Stomach (tissue), 8 donors: ENCODE measurements at regions not wholly inside any gene's neighbourhood (a gene's known extent, or its start where the extent isn't known, plus 50 kb on each side); places are given as distances from the start of the nearest gene placed in this dataset.
"Not testable (repeated sequence)": the region's sequence is repeated elsewhere in the genome, so short reads cannot be mapped to it uniquely, and the experiment has no call there.

Experiments used
- DNase-seq, 2 donors: peaks; one replicate each; pipeline versions ENCODE4 v3.0.0 to v3.0.0-alpha.2; 2013 to 2019
- H3K27ac ChIP-seq, 5 donors: fragments of 200-600 bp in 4 of 5; sonication (generic) in 4 of 5; one replicate each; pipeline ENCODE4 v1.5.1; 2013 to 2019; ENCODE audit warnings: mild to moderate bottlenecking in 1 of 5, moderate library complexity in 1 of 5
- H3K27me3 ChIP-seq, 3 donors: fragments of 200-600 bp; sonication (generic); one replicate each; pipeline ENCODE4 v1.5.1; 2017 to 2019; ENCODE audit warnings: mixed run types in 1 of 3
- H3K36me3 ChIP-seq, 4 donors: fragments of 200-600 bp; sonication (generic); 1 replicate in 3 of 4; 2 replicates in 1 of 4; pipeline ENCODE4 v1.5.1; 2016 to 2019
- H3K4me1 ChIP-seq, 4 donors: fragments of 200-600 bp; sonication (generic); one replicate each; pipeline ENCODE4 v1.5.1; 2016 to 2019
- H3K4me3 ChIP-seq, 4 donors: fragments of 200-600 bp; sonication (generic) in 3 of 4; one replicate each; pipeline ENCODE4 v1.5.1; 2016 to 2019; ENCODE audit warnings: mild to moderate bottlenecking in 1 of 4
- H3K9me3 ChIP-seq, 4 donors: fragments of 200-600 bp; sonication (generic); one replicate each; pipeline ENCODE4 v1.5.1; 2016 to 2019
- EP300 ChIP-seq: sonication (generic); formaldehyde crosslinking; IDR thresholded peaks from one replicate; pipeline ENCODE4 v1.6.1; 2017; ENCODE audit warnings: antibody characterized with exemption
- POLR2A ChIP-seq, 4 donors: fragments of 450-650 bp; IDR thresholded peaks; one replicate each; pipeline ENCODE4 v1.6.1; 2016; ENCODE audit warnings: antibody characterized with exemption in 4 of 4, control low read depth in 2 of 4, mild to moderate bottlenecking in 1 of 4, moderate library complexity in 1 of 4
- POLR2AphosphoS5 ChIP-seq, 3 donors: sonication (generic); formaldehyde crosslinking; IDR thresholded peaks; one replicate each; pipeline ENCODE4 v1.6.1; 2016; ENCODE audit warnings: antibody characterized with exemption in 3 of 3
- WGBS, 5 donors: extraction: QIAGEN DNeasy Blood & Tissue Kit in 3 of 5; methylation state at CpG; one replicate each; pipeline versions ENCODE4 v1.1.5 to v1.1.7; 2013 to 2018; 5-methylcytosine and 5-hydroxymethylcytosine counted together
- intact Hi-C: fragments of 100-400 bp; cut with DNase I; formaldehyde crosslinking; loops from one replicate; pipeline ENCODE4 v1.15.1; 2023; ENCODE audit warnings: low total_unique reads
- TF ChIP-seq, protein P1 (sequence below), 7 experiments: fragments of 450-650 bp in 4 of 7; fragments of 200-600 bp in 3 of 7; sonication (generic) in 3 of 7; IDR thresholded peaks; one replicate each; pipeline ENCODE4 v1.5.1; 2016 to 2019; ENCODE audit warnings: antibody characterized with exemption in 7 of 7, control low read depth in 2 of 7, mild to moderate bottlenecking in 1 of 7
- donor health status: healthy with polysubstance abuse.
- donor health status: Bipolar disorder and iron deficiency.
- donor health status: healthy.

DNA sequence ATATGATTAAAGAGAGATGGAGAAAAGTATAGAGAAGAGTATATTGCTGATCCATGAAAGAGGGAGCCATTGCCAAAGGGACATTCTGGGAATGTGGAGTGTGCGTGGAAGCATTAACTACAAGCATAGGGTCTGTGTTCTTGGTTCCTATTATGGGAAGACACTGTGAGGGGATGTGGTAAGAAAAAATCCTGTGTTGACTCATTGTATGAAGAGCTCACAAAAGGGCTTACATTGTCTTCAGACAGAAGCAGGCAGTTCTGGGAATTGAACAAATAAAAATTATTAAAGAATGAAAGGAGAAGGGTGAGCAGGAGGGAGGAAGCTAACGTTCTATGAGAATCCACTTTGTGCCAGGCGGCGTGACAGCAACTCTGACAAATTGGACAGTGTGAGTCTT, 250.4 kb upstream of the CHD1 start:
- 80 to 88% (median 86%) methylated on average over 4 of the region's 4 CpGs for WGBS, 5 donors
- Histone ChIP-seq H3K36me3 (no peaks in the 10 kb centered on the region), H3K9me3 (no peaks in the 10 kb centered on the region), H3K4me1 (no peaks in the 10 kb centered on the region), H3K27ac (no peak overlapping the region), H3K4me3 (no peak overlapping the region), H3K27me3 (no peaks in the 10 kb centered on the region)
- TF ChIP-seq POLR2AphosphoS5 (IDR thresholded peaks at IDR 0.05) (no peak), EP300 (no peak), POLR2A (IDR thresholded peaks at IDR 0.05) (no peak)
- TF ChIP-seq, protein P1, sequence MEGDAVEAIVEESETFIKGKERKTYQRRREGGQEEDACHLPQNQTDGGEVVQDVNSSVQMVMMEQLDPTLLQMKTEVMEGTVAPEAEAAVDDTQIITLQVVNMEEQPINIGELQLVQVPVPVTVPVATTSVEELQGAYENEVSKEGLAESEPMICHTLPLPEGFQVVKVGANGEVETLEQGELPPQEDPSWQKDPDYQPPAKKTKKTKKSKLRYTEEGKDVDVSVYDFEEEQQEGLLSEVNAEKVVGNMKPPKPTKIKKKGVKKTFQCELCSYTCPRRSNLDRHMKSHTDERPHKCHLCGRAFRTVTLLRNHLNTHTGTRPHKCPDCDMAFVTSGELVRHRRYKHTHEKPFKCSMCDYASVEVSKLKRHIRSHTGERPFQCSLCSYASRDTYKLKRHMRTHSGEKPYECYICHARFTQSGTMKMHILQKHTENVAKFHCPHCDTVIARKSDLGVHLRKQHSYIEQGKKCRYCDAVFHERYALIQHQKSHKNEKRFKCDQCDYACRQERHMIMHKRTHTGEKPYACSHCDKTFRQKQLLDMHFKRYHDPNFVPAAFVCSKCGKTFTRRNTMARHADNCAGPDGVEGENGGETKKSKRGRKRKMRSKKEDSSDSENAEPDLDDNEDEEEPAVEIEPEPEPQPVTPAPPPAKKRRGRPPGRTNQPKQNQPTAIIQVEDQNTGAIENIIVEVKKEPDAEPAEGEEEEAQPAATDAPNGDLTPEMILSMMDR (IDR thresholded peaks at IDR 0.05): no peak
- intact Hi-C loops: no loop called here
- no peak for DNase-seq

DNA sequence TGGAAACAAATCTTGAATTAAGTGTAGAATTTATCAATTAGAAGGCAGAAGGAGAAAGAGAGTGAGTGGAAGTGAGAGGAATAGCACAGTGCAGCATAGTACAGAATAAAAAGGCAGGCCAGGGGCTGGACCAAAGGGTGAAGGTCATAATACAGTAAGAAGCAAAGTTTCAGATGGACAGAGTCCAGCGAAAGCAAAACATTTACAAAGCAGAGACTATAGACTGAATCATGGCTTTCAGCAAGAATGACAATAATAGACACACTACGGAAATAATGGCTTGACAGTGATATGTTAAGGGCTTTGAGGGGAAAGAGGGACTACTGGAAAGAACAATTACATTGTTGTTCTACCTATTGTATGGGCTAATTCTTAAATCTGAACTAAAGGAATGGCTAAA, 249.0 kb upstream of the CHD1 start:
- no peaks in the 10 kb centered on the region for H3K4me1 ChIP-seq
- H3K27ac ChIP-seq: no peak overlapping the region
- intact Hi-C loops: no loop called here
- DNase-seq: no peak
- whole genome bisulfite sequencing, 5 donors: 63 to 82% (median 71%) methylated on average over 2 of the region's 2 CpGs
- no peaks in the 10 kb centered on the region for H3K27me3 ChIP-seq
- TF ChIP-seq, protein P1 (IDR thresholded peaks at IDR 0.05): no peak
- TF ChIP-seq POLR2A (IDR thresholded peaks at IDR 0.05): no peak
- TF ChIP-seq EP300: no peak
- no peak for TF ChIP-seq POLR2AphosphoS5 (IDR thresholded peaks at IDR 0.05)
- no peak overlapping the region for H3K4me3 ChIP-seq
- H3K36me3 ChIP-seq: no peaks in the 10 kb centered on the region
- no peaks in the 10 kb centered on the region for H3K9me3 ChIP-seq

DNA sequence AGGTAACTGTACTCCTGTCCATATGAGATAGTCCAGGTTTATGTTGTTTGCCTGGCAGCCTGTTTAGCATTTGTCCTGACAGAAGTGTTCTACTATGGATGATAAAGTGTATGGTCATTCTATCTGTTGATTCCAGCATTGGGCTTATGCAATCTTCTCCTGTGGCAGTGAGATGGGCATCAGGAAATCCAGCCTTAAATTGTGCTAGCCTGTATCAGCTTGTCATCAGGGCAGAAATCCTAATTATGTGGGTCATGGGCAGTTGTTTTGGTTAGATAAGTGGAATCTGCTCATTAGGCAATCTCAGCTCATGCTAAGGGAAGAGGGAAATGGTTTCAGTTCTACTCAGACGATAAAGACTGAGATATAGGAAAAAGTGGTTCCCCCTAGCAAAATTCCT, 247.4 kb upstream of the CHD1 start:
- TF ChIP-seq EP300 (no peak), POLR2A (IDR thresholded peaks at IDR 0.05) (no peak), POLR2AphosphoS5 (IDR thresholded peaks at IDR 0.05) (no peak)
- TF ChIP-seq, protein P1 (IDR thresholded peaks at IDR 0.05): no peak
- no peak overlapping the region for H3K4me3 ChIP-seq
- no peaks in the 10 kb centered on the region for H3K36me3 ChIP-seq
- no peaks in the 10 kb centered on the region for H3K4me1 ChIP-seq
- no peaks in the 10 kb centered on the region for H3K9me3 ChIP-seq
- H3K27ac ChIP-seq: no peak overlapping the region
- 40 to 63% (median 53%) methylated on average over 1 of the region's 1 CpG for WGBS, 5 donors
- no peak for DNase-seq
- intact Hi-C loops: no loop called here
- no peaks in the 10 kb centered on the region for H3K27me3 ChIP-seq

DNA sequence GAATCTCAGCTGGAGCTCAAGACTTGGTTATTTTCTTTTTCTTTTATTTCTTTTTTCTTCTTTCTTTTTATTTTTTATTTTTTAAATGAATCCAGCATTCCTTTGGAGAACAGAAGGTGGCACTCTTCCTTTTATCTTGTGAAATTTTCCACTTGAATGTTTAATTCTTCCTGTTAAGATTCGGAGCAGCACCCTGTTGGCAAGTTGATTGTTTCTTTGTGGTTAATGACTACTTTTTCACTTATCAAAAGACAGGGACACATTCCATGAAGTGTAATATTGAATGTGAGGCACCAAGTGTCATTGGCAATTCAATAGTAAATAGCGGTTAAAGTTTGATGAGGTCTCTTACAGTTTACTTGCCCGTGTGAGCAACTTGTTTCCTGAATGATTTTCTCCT, 240.5 kb upstream of the CHD1 start:
- no peaks in the 10 kb centered on the region for H3K9me3 ChIP-seq
- H3K27me3 ChIP-seq: no peaks in the 10 kb centered on the region
- H3K27ac ChIP-seq: no peak overlapping the region
- no peaks in the 10 kb centered on the region for H3K4me1 ChIP-seq
- peak in 1 of 2 donors; percentile 34 for DNase-seq
- no peak overlapping the region for H3K4me3 ChIP-seq
- TF ChIP-seq EP300: no peak
- TF ChIP-seq, protein P1 (IDR thresholded peaks at IDR 0.05): peak in 3 of 7 experiments; percentile 9 to 34 (median 31)
- no peaks in the 10 kb centered on the region for H3K36me3 ChIP-seq
- intact Hi-C loops: no loop called here
- WGBS, 5 donors: 42 to 52% (median 50%) methylated on average over 3 of the region's 3 CpGs

DNA sequence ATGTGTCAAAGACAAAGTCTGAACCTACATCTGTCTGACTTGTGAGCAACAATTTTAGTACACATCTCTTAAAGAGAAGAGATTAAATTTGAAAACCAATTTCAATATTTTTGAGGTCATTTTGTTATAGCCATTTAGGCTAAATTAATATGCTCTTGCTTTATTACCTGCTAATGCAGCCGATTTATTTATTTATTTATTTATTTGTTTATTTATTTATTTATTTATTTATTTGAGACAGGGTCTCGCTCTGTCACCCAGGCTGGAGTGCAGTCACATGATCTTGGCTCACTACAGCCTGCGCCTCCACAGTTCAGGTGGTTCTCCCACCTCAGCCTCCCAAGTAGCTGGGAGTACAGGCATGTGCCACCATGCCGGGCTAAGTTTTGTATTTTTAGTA, 232.7 kb upstream of the CHD1 start:
- H3K36me3 ChIP-seq, H3K27ac ChIP-seq, H3K4me3 ChIP-seq, intact Hi-C loops, DNase-seq, H3K4me1 ChIP-seq, H3K9me3 ChIP-seq, H3K27me3 ChIP-seq: not testable (repeated sequence)
- 91 to 95% (median 93%) methylated on average over 4 of the region's 4 CpGs for WGBS, 5 donors
